ENCODE measurements at regions not wholly inside any gene's neighbourhood (a gene's known extent, or its start where the extent isn't known, plus 50 kb on each side); places are given as distances from the start of the nearest gene placed in this dataset.

- no peaks in the 10 kb centered on the region for H3K36me3 ChIP-seq (ENCODE audit: control insufficient read depth in 2 of 2, insufficient read depth in 1 of 2, low read length in 2 of 2)
- H3K4me3 ChIP-seq (ENCODE audit: low read depth, low read length) = no peak overlapping the region
- no peaks in the 10 kb centered on the region for H3K4me1 ChIP-seq (ENCODE audit: control insufficient read depth, insufficient read depth, low read length)
- no peak overlapping the region for H3K27ac ChIP-seq (ENCODE audit: extremely low read depth, low read depth, low read length)
- POLR2A ChIA-PET = no interaction called here
- TF ChIP-seq ZNF211 (tag by site-specific recombination; IDR thresholded peaks at IDR 0.05; ENCODE audit: low read depth) = no peak
- no peak for TF ChIP-seq ZNF24 (tag by site-specific recombination; IDR thresholded peaks at IDR 0.05)
- no peak for TF ChIP-seq ZNF26 (tag by site-specific recombination; IDR thresholded peaks at IDR 0.05)
- TF ChIP-seq KLF16 (tag by site-specific recombination; IDR thresholded peaks at IDR 0.05) = no peak
- no peak for TF ChIP-seq ZNF148 (tag by site-specific recombination; IDR thresholded peaks at IDR 0.05; ENCODE audit: borderline replicate concordance)
- TF ChIP-seq PRDM6 (tag by site-specific recombination; IDR thresholded peaks at IDR 0.05) = no peak
- no peak for TF ChIP-seq ZNF155 (tag by site-specific recombination; IDR thresholded peaks at IDR 0.05)
- no peak for TF ChIP-seq ZFP41 (tag by site-specific recombination; IDR thresholded peaks at IDR 0.05; ENCODE audit: borderline replicate concordance)
- TF ChIP-seq ZFP37 (tag by site-specific recombination; IDR thresholded peaks at IDR 0.05) = no peak
- no peak for TF ChIP-seq ZBTB1 (tag by site-specific recombination; IDR thresholded peaks at IDR 0.05)
- no peak for TF ChIP-seq ZNF624 (tag by site-specific recombination; IDR thresholded peaks at IDR 0.05)
- CTCF ChIA-PET = no interaction called here
- H3K9me3 ChIP-seq (ENCODE audit: control insufficient read depth, insufficient read depth, low read depth, low read length) = no peaks in the 10 kb centered on the region
Measured at GRCh38 chr13:42684226-42684625, 97.2 kb upstream of the FAM216B start.

- no peak overlapping the region for H3K27ac ChIP-seq (ENCODE audit: extremely low read depth, low read depth, low read length)
- no peaks in the 10 kb centered on the region for H3K9me3 ChIP-seq (ENCODE audit: control insufficient read depth, insufficient read depth, low read depth, low read length)
- H3K4me3 ChIP-seq (ENCODE audit: low read depth, low read length) = no peak overlapping the region
- H3K4me1 ChIP-seq (ENCODE audit: control insufficient read depth, insufficient read depth, low read length) = no peaks in the 10 kb centered on the region
- POLR2A ChIA-PET = no interaction called here
- CTCF ChIA-PET = interaction anchor here (0.6 kb wide), 1 partner anchor 9 kb away, joined by 3 read pairs; no protein-coding TSS in a partner anchor
- H3K36me3 ChIP-seq (ENCODE audit: control insufficient read depth in 2 of 2, insufficient read depth in 1 of 2, low read length in 2 of 2) = no peaks in the 10 kb centered on the region
- no peak for TF ChIP-seq ZNF549 (tag by site-specific recombination; IDR thresholded peaks at IDR 0.05)
Measured at GRCh38 chr13:42685751-42686150, 95.6 kb upstream of the FAM216B start.

GRCh38 chr13:42686165-42686564, 95.2 kb upstream of the FAM216B start:
- Histone ChIP-seq H3K4me3 (ENCODE audit: low read depth, low read length) (no peak overlapping the region), H3K9me3 (ENCODE audit: control insufficient read depth, insufficient read depth, low read depth, low read length) (no peaks in the 10 kb centered on the region), H3K27ac (ENCODE audit: extremely low read depth, low read depth, low read length) (no peak overlapping the region), H3K4me1 (ENCODE audit: control insufficient read depth, insufficient read depth, low read length) (no peaks in the 10 kb centered on the region), H3K36me3 (ENCODE audit: control insufficient read depth in 2 of 2, insufficient read depth in 1 of 2, low read length in 2 of 2) (no peaks in the 10 kb centered on the region)
- no peak for TF ChIP-seq PRDM1 (tag by site-specific recombination; IDR thresholded peaks at IDR 0.05)
- TF ChIP-seq ZNF626 (tag by site-specific recombination; IDR thresholded peaks at IDR 0.05) = no peak
- ChIA-PET POLR2A (no interaction called here), CTCF (no interaction called here)

- H3K4me1 ChIP-seq (ENCODE audit: control insufficient read depth, insufficient read depth, low read length) = no peaks in the 10 kb centered on the region
- no peak overlapping the region for H3K4me3 ChIP-seq (ENCODE audit: low read depth, low read length)
- H3K9me3 ChIP-seq (ENCODE audit: control insufficient read depth, insufficient read depth, low read depth, low read length) = no peaks in the 10 kb centered on the region
- no peak for TF ChIP-seq ZNF155 (tag by site-specific recombination; IDR thresholded peaks at IDR 0.05)
- no peak for TF ChIP-seq ZBTB11 (tag by site-specific recombination; conservative IDR thresholded peaks at IDR 0.05; ENCODE audit: low read depth)
- no peak for TF ChIP-seq ZNF398 (tag by site-specific recombination; IDR thresholded peaks at IDR 0.05)
- ChIA-PET POLR2A (no interaction called here), CTCF (no interaction called here)
- no peaks in the 10 kb centered on the region for H3K36me3 ChIP-seq (ENCODE audit: control insufficient read depth in 2 of 2, insufficient read depth in 1 of 2, low read length in 2 of 2)
- H3K27ac ChIP-seq (ENCODE audit: extremely low read depth, low read depth, low read length) = no peak overlapping the region
Measured at GRCh38 chr13:42688821-42689220, 92.6 kb upstream of the FAM216B start.
